Cardiac muscle cell (in vitro differentiated cells and primary cell): ENCODE measurements at regions not wholly inside any gene's neighbourhood (a gene's known extent, or its start where the extent isn't known, plus 50 kb on each side); places are given as distances from the start of the nearest gene placed in this dataset.

Source experiments
- DNase-seq, 2 donors: peaks; one replicate each; pipeline versions ENCODE4 v3.0.0 to v3.0.0-alpha.2; 2010 to 2017; ENCODE audit warnings: low read depth in 1 of 2, low spot score in 1 of 2
- H3K27ac ChIP-seq: fragments of 200-600 bp; sonication (generic); 2 replicates; pipeline ENCODE4 v1.5.1; 2016
- H3K27me3 ChIP-seq: fragments of 200-600 bp; sonication (generic); 2 replicates; pipeline ENCODE4 v1.6.0; 2016; ENCODE audit warnings: control low read depth
- H3K36me3 ChIP-seq: fragments of 200-600 bp; sonication (generic); 2 replicates; pipeline ENCODE4 v1.5.1; 2016; ENCODE audit warnings: control low read depth
- H3K4me1 ChIP-seq: fragments of 200-600 bp; sonication (generic); 2 replicates; pipeline ENCODE4 v1.8.1; 2017; ENCODE audit warnings: low read depth, mild to moderate bottlenecking, mixed run types
- H3K4me3 ChIP-seq: fragments of 200-600 bp; sonication (generic); 2 replicates; pipeline ENCODE4 v1.5.1; 2016; ENCODE audit warnings: mild to moderate bottlenecking
- H3K9me3 ChIP-seq: fragments of 200-600 bp; sonication (generic); 2 replicates; pipeline ENCODE4 v1.5.1; 2017; ENCODE audit warnings: low read depth, mild to moderate bottlenecking, control low read depth
- CTCF ChIP-seq: IDR thresholded peaks from 2 replicates; pipeline ENCODE4 v1.5.1; 2012; ENCODE audit warnings: low read depth, mild to moderate bottlenecking, low read length

- TF ChIP-seq CTCF = no peak
- Histone ChIP-seq H3K27ac (no peak overlapping the region), H3K36me3 (no peaks in the 10 kb centered on the region), H3K9me3 (no peaks in the 10 kb centered on the region), H3K27me3 (peaks cover 35% of the 10 kb centered on the region), H3K4me1 (no peaks in the 10 kb centered on the region), H3K4me3 (no peak overlapping the region)
- no peak for DNase-seq
These were observed 77.2 kb upstream of the BHLHE23 start for GRCh38 chr20:63083831-63084562.

GRCh38 chr20:63082939-63083735 lies 76.4 kb upstream of the BHLHE23 start:
- Histone ChIP-seq H3K4me3 (no peak overlapping the region), H3K4me1 (no peaks in the 10 kb centered on the region), H3K36me3 (no peaks in the 10 kb centered on the region), H3K27me3 (peaks cover 33% of the 10 kb centered on the region), H3K27ac (no peak overlapping the region), H3K9me3 (no peaks in the 10 kb centered on the region)
- TF ChIP-seq CTCF = no peak
- DNase-seq = no peak

- no peaks in the 10 kb centered on the region for H3K9me3 ChIP-seq
- no peak overlapping the region for H3K4me3 ChIP-seq
- no peaks in the 10 kb centered on the region for H3K4me1 ChIP-seq
- TF ChIP-seq CTCF = no peak
- H3K27me3 ChIP-seq = peaks cover 26% of the 10 kb centered on the region
- H3K27ac ChIP-seq = no peak overlapping the region
- DNase-seq = peak; percentile 47 to 84
- H3K36me3 ChIP-seq = no peaks in the 10 kb centered on the region
These were observed 75.7 kb upstream of the BHLHE23 start for GRCh38 chr20:63082308-63082938.

- H3K4me1 ChIP-seq = no peaks in the 10 kb centered on the region
- H3K36me3 ChIP-seq = no peaks in the 10 kb centered on the region
- H3K27ac ChIP-seq = no peak overlapping the region
- H3K27me3 ChIP-seq = peaks cover 22% of the 10 kb centered on the region
- DNase-seq = no peak
- H3K9me3 ChIP-seq = no peaks in the 10 kb centered on the region
- TF ChIP-seq CTCF = no peak
- no peak overlapping the region for H3K4me3 ChIP-seq
These were observed 75.1 kb upstream of the BHLHE23 start for GRCh38 chr20:63081831-63082230.

- no peaks in the 10 kb centered on the region for H3K4me1 ChIP-seq
- H3K27ac ChIP-seq = no peak overlapping the region
- no peaks in the 10 kb centered on the region for H3K9me3 ChIP-seq
- no peak for DNase-seq
- peaks cover 18% of the 10 kb centered on the region for H3K27me3 ChIP-seq
- no peak overlapping the region for H3K4me3 ChIP-seq
- TF ChIP-seq CTCF = no peak
- no peaks in the 10 kb centered on the region for H3K36me3 ChIP-seq
These were observed 74.6 kb upstream of the BHLHE23 start for GRCh38 chr20:63081351-63081750.
